ENCODE measurements at regions not wholly inside any gene's neighbourhood (a gene's known extent, or its start where the extent isn't known, plus 50 kb on each side); places are given as distances from the start of the nearest gene placed in this dataset.

DNA sequence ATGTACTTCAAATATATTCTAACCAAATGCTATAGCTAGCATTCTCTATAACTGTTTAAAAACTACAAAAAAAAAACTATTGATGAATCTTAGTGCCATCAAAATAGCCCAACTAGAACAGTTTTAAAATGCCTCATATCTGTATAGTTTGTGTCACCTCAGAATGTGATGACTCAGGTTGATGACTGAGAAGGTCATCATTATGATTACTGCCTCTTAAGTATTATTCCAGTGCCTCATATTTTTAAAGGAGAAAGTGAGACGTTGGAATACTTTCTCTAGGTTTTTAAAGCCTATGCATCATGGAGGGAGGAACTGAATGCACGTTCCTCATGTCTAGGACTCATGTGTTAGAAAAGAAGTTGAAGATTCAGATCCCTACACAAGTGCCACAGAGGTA, 88.2 kb downstream of the TMA16 start:
- DNase-seq, result no peak

DNA sequence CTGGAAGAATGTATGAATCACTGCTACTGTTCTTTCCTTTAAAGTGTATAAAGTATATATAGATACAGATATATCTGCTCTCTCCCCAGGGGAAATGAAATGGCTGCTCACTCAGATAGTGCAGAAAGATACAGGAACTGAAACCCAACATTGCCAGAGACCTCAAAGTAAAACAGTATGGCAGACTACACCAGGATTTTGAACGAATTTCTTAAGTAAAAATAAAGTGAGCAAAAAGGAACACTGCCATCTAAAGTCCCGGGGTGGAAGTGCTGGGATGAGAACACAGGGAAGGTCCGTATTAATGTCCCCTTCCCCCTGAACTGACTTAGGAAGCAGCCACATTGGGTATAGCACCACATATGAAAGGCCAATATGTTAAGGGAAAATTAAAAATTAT, 93.4 kb downstream of the TMA16 start:
- no peak for DNase-seq

DNA sequence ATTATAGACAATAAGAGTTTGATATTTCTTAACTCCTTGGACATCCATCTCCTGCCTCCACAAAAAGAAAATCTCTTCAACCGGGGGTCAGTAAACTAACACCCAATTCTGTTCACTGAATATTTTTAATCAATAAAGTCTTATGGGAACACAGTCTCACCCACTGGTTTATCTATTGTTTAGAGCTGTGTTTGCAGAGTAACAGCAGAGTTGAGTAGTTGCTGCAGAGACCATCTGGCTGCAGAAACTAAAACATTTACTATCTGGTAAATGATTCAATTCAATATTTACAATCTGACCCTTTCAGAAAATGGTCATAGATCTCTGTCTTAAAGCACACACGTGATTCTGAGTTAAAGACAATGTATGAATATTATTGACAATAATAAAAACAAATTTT, 94.0 kb downstream of the TMA16 start:
- no peak for DNase-seq

DNA sequence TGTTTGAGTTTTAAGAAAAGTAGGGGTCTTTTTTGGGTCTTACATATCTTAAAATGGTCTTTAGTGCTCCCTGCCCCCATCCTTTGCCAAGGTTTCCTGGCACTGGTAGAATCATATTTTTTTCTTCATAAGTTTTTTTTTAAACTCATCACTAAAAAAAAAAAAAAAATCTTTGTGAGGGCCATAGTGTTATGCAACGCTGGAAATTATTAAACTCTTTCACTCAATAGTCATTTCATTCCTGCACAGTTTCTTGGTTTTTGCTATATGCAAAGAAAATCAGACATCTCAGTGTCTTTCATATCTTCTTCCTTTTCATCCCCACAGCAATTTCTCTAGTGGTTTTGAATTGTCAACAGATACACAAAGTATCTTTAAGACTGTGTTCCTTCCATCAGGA, 95.6 kb downstream of the TMA16 start:
- DNase-seq, result no peak

DNA sequence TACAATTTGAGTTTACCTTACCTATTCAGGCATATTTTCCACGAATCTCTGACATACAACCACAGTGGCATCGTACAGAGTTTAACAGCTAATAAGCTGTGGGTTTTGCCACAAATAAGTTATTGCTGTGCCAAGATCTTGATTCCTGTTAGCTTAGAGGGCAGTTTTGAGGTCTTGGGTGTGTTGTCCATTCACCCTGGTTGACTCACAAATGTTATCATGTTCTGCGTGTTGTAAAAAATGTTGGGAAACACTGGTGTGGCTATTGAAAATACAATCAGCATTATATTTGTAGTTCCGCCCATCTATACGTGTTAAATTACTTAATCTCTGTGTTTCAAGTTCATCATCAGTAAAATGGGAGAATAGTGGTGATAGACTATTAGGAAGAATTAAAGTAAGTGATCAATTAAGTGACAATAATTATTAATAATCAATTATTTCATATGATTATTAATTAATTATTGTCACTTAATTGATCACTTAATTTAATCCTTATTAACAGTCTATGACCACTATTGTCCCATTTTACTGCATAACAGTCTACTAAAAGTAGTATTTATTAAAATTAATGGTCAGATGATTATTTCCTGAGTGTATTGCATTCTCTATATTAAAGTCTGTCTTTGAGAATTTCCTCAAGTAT, 96.3 kb downstream of the TMA16 start:
- no peak for DNase-seq

DNA sequence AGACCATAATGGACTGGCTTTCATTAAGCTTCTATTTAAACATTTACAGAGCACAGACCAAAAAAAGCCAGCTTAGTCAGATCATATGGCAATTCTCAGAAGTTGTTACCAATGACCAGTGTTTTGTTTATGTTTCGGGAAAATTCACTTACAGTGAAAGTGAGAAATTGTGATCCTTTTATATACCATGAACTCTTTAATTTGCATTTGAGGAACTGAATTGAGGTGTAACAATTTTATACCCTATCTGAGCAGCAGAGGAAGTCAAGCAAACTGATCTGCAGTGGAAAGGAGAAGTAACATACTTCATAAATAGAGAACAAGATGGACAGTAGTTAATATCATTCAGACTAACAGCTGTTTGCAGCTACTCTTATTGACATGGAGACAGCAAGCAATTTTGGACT, 97.1 kb downstream of the TMA16 start:
- DNase-seq, result no peak

DNA sequence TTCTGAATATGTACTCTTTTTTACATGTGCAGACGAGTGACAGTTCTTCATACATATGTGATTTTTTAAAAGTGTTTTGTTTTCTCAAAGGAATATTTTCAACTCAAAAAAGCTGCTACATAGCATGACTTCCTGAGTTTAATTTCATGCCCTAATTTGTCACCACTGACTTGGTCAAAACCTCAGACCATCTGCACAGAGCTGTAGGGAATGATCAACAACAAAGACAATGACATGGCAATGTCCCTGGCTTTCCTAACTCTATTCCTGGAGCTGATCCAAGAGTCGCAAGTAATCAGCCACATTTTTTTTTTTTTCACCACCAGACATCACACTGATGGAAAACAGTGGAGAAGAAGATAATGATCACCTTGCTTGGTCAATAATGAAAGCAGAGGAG, 97.7 kb downstream of the TMA16 start:
- DNase-seq, result no peak

DNA sequence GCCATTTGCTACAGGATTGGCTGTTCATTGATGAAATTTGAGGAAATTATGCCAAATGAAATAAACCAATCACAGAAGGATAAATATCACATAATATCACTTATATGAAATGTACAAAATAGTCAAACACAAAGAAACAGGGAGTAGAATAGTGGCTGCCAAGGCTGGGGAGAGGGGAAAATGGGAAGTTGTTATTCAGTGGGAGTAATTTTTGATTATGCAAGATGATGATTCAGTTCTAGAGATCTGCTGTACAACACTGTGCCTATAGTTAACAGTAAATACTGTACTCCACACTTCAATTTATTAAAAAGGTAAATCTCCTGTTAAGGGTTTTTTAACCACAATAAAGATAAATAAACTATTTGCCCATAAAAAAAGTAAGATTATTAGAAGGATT, 101.1 kb downstream of the TMA16 start:
- DNase-seq, result no peak

DNA sequence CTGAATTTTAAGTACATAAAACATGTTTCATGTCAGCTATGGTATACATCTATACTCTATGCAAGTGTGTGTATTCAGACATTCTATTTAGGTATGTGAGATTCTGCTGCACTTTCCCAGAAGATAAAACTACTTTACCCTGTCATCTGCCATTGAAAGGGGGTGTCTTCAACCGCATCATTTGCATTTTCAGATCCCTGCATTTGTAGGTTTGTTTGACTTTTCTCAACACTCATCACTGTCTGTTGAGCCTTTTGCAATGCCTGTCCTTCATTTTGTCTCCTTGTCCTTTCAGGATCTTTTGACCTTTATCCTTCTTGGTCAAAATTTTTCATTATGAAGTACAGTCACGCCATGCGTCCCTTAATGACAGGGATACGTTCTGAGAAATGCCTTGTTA, 103.5 kb downstream of the TMA16 start:
- DNase-seq, result peak; percentile 53 to 75

DNA sequence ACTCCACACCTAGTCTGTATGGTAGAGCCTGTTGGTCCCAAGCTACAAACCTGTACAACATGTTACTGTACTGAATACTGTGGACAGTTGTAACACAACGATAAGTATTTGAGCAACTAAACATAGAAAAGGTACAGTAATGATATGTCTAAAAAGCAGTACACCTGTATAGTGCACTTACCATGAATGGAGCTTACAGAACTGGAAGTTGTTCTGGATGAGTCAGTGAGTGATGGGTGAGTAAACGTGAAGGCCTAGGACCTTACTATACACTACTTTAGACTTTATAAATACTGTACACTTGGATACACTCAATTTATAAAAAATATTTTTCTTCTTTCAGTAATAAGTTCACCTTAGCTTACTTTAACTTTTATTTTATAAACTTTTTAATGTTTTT, 104.0 kb downstream of the TMA16 start:
- DNase-seq, result no peak

DNA sequence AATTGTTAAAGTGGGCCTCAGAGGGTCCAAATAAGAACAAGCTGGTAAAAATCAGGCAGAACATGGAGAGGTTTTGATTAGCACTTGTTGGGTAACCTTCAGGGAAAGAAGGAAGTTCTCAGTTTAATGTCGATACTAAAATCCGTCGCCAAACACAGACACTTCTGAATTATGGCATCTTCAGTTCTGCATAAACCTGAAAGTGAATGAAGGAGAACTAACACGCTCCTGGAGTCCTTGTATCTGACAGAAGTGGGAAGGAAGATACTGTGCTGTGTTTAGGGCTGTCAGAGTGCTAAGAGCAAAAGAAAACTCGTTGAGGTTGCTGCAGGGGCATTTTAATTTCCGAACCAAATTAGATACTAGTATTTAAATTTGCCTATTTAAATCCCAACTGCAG, 106.2 kb downstream of the TMA16 start:
- DNase-seq, result peak; percentile 26 to 68

DNA sequence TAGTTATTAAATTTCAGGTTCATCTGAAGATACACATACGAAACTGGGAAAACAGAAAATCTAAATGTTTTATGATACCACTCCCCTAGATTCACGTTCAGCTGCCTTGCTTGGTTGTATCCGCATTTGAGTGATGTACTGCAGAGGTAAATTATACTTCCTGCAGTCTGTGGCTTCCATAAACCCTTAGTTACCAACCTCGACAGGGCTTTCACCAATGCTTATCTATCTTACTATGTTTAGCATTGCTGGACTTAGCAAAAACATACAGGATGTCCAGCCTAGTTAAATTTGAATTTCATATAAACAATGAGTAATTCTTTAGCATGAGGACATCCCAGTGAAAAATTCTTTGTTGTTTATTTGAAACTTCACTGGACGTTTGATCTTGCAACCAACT, 108.8 kb downstream of the TMA16 start:
- no peak for DNase-seq

DNA sequence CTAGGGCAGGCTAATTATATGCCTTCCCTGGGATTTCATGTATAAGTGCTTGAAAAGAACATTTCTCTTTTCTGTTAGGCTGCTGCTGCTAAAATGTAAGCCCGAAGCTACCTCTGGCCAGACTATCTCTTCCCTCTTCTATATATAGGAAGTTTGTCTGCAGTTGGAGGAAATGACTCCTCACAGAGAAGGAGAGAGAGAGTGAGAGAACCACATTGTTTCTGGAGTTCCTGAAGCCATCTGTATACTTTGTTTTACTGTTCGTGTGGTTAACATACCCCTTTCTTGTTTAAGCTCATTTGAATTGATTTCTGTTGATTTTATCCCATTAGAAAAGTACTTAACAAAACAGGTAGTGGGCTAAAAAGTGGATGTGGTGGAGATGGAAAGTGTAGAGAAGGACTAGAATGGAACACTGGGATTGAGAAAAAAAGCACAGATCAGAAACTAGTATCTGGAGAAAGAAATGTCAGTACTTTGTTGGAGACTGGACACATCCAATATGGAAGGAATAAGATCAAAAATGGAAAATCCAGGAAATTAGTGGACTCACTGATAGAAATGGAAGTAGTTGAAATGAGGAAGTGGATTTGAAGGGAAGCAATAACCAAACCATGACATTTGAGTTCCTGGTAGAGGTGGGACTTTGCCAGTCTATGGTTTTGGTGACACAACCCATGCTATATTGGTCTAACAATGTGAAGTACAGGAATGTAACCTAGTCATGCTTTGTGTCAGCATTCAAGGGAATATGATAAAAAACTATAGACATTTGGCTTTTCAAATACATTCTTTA, 112.6 kb downstream of the TMA16 start:
- no peak for DNase-seq

DNA sequence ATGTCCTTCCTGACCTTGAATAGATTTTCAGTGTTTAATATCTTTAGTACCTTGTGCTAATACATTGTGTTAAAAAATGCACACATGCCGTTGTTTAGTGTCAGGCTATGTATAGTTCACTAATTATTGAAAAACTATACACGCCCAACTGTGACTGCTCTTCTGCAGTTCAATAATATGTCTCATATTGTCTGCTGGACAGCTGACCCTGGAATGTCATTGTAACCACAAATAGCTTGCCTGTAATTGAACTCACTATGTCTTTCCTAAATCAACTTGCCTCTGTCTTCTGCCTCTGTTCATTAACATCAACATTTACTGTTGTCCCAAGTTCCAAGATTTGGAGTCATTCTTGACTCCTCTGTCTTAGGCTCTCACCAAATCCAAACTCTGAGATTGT, 114.5 kb downstream of the TMA16 start:
- no peak for DNase-seq

DNA sequence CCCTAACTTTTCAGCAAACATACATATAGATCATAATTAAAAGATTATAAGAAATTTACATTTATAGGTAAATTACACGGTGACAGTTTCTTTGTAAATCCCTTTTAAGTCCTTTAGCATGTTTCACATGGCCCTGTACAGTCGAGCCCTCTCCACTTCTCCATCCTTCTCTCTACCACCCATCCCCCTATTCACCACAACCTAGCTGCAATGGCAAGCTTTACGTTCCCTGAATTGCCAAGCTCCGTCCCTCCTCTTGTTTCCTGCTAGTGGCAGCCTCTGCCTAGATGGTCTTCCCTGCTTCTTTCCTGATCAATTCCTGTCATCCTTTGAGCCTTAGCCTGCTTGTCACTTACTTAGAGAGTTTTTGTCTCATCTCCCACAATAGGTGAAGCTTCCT, 116.2 kb downstream of the TMA16 start:
- no peak for DNase-seq

DNA sequence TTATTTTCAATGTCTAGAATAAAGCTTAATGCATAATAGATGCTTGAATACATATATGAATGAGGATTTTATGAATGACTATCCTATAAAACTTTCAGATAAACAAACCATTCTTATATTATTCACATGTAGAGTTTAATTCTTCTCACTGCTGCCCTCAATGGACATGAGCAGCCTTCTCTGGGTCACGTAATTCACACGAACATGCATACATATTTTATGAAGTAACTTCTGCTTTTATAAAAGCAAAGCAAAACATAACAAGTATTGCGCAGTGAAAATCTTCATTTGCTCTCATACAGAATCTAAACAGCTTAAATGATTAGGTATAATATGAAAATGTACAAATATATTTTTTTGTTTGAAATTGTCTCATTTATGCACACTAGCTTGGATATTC, 116.7 kb downstream of the TMA16 start:
- DNase-seq, result no peak

DNA sequence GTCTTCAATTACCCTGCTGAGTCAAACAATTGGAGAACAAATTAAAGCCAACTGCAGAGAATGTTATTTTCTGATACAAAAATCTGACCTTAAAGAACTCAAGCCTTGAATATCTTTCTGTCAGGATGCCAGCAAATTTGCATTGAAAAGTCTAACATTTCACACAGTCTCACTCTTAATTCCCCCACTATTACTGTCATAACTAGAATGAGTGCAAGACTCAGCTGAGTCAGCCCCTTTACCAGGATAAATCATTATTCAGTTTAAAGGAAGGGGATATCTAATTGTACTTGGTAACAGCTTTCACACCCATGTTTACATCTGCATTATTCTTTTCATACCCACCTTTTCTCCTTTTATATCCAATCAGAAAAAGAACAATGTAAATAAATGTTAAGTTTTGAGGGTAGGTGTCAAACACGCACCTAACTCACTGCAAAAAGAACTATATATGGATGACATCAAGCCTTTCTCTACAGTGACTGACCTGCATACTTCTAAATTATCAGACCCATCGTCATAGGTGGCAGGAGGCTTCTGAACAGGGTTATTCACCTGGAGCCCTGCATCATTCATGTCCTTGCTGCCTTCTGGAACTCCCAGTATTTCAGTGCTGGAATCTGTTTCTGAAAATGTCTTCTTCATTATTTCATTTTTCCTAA, 117.4 kb downstream of the TMA16 start:
- no peak for DNase-seq

DNA sequence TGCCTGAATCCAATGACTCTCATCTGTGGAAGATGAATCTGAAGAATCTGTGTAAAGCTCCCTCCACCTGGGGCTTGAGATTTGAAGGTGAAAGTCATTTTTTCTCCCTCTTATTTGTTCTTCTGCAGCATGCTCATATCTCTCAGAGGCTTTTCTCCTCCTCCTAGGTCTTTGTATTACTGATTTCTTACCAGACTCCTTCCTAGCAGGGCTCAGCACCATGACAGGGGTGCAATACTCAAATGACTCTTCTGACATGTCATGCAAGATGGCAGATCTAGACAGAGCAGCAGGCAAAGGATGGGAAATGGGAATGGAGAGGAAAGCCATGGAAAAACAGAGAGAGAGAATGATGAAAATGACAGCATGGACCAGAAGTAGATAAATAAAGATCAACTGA, 118.3 kb downstream of the TMA16 start:
- no peak for DNase-seq

DNA sequence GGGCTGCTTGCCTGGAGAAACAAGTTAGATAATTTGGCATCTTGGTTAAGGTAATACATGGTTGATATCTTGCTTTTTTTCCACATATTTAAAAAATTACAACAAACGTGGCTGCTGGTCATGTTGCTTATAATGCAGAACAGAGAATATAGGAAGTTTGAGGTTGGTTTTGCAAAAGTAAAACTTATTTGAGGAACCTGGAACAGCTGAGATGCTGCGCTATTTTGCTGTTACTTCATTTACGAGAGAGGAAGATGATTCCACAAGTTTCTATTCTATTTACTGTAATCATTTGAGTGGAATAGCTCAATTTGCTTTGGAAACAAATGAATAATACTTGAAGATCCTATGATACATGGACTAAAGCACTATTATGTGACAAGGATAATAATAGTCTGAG, 118.9 kb downstream of the TMA16 start:
- DNase-seq, result no peak

DNA sequence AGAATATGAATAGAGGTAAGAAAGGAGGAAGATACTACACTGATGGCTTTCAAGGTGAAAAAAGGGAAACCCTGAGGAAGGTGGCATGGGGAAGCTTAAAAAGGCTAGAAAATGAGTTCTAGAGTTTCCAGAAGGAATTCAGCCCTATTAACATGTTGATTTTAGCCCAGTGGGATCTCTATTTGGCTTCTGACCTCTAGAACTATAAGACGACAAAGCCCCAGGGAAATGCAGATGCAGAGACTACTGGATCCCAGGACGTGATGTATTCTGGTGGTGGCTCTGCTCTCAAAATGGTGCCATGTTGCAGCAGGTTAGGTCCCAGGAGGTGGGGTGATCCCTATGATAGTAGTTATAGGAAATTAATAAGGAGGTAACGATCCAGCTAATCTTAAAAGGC, 120.4 kb downstream of the TMA16 start:
- DNase-seq, result no peak

DNA sequence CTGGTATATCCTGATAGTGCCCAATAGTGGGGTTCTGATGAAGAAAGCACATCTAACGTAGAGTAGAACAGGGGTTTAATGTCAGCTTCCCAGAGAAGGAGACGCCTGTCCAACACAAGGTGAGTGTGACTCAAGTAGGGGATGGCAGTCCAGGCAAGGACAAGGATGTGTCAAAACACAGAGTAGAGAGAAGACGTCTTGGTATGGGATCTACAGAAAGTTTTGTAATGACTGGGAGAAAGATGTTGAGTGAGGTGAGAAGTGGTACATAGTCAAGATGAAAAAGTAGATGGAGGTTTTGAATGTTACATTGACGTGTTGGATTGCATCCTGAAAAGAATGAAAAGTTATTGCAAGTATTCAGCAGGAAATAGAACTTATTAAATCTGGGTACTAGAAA, 124.4 kb downstream of the TMA16 start:
- DNase-seq, result no peak

DNA sequence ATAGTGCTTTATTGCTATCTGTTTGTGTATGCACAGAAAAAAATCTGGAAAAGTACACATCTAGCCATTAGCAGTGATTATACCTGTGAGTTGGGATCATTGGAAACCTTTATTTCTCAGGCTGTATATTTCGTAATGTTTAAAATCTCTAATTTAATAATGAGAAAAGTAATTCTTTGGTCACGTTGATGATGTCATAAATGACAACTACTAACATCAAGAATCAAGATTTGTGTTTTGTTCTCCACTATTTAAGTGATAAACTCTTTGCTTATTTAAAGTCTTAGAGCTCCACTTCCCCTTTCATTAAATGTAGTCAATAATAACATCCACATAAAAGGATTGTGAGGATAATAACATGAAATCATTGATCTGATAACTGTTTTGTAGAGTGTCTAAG, 126.2 kb downstream of the TMA16 start:
- DNase-seq, result no peak

DNA sequence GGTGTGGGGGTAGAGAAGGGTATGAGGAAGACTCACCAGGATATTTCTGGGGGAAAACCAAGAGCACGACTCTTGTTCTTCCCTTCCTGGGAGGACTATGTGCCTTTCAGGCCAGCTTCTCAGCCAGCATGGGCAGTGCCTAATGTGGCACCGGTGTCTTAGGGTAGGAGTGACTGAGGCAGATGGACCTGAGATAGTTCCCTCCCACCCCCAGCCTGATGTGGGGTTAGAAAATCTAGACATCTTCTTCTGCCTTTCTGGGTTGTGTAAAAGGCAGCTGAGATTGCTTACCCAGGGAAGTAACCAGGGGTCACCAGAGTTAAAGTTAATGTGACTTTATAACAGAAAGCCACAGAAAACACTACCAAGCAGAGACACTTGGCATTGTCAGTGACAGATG, 127.3 kb downstream of the TMA16 start:
- no peak for DNase-seq

DNA sequence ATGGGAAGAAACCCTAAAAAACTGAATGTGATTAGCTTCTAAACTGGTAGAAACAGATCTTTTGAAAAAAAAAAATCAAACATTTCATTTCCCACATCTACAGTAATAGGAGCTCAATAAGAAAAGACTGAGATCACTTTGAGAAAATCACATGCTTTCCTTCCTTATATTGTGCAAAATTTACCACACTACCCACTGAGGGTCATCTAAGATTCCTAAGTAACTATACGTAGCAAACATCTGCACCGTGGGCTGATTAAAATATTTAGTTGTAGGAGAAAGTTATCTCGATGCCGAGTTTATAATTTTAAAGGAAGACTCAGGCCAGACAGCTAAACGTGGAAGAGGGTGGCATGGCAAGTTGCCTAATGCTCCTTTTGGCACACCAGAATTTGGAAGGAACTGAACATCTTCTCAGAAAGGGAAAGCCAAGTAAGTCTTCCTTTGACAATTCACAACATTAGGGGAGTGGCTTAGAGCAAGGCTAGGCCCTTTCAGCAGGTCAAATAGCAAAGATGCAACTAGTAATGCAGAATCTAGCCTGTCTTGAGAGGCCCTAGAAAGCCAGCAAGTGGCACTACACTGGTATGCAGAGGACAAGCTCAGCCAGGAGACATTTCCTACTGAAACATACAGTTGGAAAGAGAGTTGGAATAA, 128.0 kb downstream of the TMA16 start:
- DNase-seq, result no peak

All from NCI-H526 (cell line).